COLO829 (cell line): ENCODE measurements at regions not wholly inside any gene's neighbourhood (a gene's known extent, or its start where the extent isn't known, plus 50 kb on each side); places are given as distances from the start of the nearest gene placed in this dataset.
A peak's percentile ranks its signal among the peaks of the same experiment; 100 is the strongest.
"Not testable (repeated sequence)": the region's sequence is repeated elsewhere in the genome, so short reads cannot be mapped to it uniquely, and the experiment has no call there.

Source experiments
- DNase-seq: peaks from one replicate; pipeline ENCODE4 v3.0.0; 2012; ENCODE audit warnings: low spot score

DNA sequence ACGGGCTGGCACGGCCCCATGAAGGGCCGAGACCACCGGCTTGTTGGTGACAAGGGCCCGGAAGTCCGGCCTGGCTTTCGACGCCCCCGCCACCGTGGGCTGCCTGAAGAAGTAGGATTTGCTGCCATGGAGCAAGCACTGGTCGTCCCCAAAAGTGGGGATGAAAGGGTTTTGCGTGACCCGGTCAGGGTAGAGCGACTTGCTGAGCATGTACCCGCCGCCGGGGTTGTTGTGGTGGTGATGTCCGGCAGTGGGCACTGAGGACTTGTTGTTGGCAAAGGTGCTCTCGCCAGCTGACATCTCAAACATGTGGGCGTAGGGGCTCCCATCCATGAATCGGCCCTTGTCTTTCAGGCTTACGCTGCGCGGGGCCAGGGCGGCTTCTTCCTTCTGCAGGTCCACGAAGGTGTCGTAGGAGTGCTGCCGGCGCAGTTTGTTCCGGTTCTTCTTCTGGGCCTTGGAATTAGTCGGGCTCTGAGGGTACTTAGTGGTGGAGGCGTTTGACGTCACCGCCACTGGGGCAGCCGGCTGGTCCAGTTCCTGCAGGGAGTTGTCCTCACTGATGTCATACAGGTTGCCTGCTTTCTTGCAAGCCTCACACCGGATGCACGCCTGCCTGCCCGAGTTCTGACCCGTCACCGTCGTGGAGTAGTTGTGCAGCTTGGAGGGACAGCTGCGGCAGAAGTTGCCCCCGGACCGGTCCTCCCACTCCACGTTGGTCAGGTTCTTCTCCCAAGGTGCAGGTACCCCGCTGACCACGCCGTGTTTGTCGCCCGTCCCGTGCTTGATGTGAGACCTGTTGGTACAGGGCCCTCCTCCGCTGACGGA, 366.6 kb downstream of the EMP1 start:
- DNase-seq, result no peak

DNA sequence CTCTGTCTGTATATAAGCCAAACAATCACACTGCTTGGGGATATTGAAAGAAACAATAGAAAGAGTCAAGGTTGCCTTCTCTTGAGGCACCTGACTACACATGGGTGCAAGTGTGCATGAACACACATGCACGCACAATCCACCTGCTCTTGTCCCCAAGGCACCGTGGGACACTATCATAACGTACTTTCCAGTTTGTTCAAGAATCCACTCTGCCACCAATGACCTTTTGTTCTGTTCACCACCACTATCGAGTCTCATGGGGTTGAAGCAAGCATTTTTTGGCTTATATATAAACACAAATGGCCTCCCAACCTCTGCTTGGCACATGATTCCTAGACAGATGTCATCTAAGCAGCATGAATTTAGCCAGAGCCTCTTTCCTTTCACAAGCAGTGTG, 365.4 kb downstream of the EMP1 start:
- DNase-seq, result no peak

DNA sequence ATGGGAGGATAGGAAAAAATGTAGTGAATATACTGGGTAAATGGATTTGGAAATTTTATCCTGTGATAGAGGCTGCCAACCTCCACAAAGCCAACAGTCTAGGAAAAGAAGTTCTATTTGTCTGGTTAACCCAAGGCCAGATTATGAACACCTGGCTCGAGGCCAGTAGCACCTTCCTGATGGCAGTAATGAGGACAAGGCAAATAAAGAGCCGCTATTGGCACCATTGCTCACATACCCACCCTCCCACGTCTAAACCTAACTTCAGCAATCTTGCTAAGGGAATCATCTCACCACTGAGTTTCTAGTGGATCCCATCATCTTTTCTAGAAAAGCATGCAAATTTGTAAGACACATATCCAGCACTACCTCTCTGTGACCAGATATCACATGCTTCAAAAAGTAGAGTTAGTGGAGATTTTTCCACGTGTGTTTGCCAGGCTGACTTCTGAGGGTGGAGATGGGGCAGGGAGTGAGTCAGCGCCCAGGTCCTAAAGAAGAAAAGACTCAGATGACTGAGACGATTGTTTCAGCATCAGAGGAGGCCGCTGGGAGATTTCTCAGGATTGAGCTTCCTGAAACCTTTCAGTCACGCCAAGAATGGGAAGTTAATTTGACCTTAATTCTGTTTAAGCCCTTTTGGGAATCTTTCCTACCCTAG, 362.9 kb downstream of the EMP1 start:
- peak; percentile 36 for DNase-seq

DNA sequence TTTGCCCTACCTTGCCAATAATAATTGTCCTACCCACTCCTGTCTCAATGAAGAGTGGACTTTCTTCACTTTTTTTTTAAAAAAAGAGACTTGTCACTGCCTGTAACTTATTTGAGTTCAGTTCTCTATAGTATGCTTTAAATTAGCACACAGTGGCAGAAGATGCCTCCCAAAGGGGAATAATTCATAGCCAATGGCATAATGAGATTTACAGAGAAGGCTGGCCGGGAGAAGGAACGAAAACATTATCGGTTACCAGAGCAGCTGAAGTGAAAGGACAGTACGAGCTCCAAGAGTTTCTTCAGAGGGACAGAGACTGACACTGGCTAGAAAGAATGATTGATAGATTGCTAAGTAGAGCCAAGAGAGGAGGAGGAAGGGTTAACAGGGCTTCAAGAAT, 356.3 kb downstream of the EMP1 start:
- no peak for DNase-seq

DNA sequence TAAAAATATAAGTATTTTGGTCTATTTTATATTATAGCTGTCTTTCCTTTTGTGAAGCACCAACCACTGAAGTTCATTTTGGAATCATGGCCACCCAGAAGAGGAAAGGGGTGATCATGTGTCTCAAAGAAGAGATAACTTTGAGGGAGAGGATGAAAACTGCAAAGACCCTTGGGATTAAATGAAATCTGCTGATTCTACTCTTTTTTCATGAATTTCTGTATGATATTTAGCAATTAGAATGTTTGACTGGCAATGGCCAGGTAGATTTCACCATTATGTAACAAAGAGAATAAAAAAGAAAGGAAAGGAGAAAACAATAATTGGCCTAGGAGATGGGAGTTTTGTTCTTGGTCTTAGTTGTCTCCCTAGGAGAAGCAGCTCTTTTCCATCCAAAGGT, 350.8 kb downstream of the EMP1 start:
- no peak for DNase-seq

DNA sequence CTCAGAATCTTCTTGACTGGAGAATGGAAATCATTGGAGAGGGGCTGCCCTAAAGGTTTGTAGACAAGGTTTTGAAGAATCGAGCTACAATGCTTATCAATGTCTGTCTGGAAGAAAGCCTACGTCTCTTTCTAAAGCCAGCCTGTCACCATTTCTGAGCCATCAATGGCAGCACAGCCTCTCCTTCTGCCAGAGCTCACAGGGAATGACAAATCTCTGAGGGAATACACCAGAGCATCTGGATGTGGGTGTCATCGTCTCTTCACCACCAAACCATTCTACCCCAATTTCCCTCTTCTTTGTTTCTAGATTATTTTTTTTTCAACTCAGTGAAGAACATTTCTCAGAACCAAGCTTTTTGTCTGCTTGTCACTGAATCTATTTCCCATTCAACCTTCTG, 349.7 kb downstream of the EMP1 start:
- DNase-seq, result no peak

DNA sequence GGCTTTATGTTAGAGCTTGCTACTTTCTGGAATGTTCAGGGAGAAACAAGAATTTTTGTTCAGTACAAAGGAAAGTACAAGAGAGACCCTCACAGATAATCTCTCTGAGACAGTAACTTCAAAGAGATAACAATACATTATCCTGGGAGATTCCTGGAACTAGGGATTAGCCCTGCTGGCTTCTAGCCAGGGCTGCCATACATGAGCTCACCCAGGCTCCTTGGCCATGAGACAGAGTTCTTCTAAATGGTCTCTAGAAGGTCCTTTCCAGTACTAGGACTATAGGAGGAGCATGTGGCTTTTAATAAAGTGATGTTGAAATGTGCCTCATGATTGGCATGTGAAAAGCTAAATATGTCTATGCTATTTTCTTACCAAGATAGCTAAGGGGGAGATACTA, 342.5 kb downstream of the EMP1 start:
- no peak for DNase-seq

DNA sequence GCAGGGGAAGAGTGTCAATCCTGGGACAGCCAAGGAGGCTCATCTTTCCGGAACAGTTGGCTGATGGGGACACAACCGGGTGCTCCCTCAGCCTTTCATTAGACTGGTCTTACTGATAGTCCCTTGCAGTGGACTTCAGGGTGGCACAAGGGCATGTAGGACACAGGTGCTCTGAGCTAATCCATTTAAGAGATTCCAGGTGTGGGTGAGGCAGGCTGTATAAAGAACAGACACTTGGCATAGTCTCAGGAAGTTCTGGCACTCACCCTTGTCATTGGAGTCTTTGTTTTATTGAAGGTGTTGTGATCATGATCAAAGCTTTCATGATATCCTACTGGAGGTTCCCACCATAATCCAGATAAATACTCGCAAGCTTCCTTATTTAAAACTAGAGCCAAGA, 341.6 kb downstream of the EMP1 start:
- DNase-seq, result no peak

DNA sequence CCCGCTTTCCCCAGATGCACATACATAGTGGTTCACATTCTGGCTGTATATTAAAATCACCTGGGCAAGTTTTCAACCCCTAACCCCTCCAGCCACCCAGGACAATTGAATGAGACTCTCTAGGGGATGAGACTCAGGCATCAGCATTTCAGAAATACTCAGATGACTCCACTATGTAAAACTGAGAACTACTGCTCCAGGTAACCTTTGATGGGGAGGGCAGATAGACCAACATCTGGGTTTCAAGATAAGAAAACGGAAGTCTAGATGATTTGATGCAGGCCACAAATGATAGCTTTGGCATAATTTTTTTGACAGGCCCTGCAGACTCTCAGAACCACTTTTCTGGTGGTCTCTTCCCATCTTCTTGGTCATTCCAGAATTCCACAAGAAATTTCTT, 341.1 kb downstream of the EMP1 start:
- no peak for DNase-seq

DNA sequence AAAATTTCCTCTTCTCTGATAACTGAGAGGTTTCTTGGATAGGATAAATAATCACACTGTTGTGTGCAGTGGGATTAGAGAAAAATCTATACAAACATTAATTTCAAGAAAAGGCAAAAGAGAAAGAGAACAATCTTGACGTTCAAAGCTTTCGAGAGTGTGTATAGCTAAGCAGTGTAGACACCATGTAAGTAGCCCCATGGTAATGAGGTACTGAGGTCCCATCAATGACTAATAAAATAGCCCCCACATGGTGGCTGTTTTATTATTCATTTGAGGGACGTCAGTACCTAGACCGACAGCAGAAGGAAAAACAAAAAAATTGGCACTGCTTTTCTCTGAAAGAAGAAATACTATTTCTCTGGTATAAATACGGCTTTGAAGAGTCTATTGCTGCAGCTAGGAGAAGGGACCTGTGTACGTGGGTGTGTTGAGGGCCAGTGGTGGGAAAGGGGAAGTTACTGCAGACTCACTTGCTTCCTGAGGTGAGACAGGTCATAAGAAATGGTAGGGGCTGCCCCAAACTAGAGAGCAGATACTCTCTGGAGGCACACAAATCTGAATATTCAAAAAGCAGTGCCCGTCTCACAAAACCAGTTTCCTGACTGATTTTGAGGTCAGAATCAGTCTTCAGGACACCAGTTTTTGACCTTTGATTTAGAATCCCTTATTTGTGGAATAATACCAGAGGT, 339.8 kb downstream of the EMP1 start:
- no peak for DNase-seq

DNA sequence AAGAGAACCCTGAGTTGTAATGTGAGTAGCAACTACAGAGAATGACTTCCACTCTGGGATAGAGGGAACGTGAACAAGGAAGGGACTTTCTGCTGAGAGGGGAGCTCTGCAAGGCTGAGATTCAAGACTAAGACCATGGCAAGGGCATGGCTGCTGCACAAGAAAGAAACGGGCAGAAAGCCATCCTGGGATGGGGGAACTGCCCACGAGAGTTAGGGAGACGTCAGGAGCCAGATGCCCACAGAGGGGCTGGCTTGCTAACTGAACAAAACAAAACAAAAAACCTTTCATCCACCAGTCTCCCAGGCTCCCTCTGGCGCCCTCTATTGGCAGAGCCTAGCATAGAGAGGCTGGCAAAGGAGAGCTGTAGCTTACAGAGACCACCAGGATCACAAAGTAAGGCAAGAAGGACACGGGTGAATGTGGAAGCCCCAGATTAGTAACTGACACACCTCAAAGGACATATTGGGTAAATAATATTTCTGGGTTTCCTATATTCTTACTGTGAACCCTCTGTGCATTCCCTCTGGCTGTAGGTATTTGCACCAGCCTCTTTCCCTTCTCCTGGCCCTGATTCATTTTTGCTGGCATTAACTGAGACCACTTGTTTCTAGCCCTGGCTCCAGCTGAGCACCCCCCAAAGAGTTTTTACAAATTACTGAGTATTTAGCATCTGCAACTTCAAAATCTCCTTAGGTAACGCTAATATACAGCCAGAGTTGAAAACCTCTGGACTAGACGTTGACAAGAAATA, 338.3 kb downstream of the EMP1 start:
- DNase-seq, result peak; percentile 32

DNA sequence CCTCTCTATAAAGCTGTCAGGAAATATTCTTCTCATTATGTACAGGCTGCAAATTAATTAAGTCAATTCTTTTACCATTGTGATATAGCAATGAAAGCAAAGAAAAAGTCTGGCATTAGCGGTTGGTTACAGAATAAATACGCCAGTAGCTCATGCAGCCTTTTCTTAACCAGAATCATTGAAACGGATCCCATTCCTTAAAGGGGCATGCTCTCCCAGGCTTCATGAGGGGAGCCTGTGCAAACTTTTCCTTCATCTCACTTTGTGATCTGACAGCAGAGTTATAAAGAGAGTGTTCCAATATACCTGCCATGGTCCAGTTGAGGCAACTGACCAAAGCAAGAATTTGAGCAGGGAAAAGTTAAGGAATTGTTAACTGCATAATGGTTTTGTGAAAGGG, 337.7 kb downstream of the EMP1 start:
- DNase-seq, result no peak

DNA sequence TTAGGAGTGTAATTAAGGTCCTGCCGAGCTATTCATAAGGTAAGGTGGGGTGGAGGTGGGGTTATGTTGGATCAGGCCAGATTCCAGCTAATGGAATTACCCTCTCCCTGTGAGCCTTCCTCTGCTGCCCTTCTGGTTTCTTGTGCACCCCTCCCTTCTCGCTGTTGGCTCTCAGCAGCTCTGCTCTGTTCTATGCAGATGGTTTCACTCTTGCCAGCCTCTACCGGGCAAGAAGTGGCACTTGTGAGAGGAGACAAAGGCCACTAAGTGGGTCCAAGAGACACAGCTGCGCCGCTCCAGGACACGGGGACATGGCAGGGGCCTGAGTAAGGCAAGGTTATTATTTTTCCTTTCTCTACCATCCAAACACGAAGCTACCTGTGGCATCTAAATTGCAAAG, 334.4 kb downstream of the EMP1 start:
- DNase-seq, result no peak

DNA sequence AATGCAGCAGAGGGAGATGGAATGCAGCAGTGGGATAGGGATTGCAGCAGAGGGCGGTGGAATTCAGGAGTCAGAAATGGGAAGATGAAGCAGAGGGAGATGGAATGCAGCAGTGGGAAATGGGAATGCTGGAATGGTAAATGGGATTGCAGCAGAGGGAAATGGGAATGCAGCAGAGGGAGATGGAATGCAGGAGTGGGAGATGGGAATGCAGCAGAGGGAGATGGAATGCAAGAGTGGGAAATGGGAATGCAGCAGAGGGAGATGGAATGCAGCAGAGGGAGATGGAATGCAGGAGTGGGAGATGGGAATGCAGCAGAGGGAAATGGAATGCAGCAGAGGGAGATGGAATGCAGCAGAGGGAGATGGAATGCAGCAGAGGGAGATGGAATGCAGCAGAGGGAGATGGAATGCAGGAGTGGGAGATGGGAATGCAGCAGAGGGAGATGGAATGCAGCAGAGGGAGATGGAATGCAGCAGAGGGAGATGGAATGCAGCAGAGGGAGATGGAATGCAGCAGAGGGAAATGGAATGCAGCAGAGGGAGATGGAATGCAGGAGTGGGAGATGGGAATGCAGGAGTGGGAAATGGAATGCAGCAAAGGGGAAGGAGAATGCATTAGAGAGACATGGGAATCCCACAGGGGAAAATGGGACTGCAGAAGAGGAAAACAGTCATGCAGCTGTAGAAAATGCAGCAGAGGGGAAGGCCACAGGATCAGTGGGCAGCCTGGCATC, 329.8 kb downstream of the EMP1 start:
- DNase-seq, result not testable (repeated sequence)

DNA sequence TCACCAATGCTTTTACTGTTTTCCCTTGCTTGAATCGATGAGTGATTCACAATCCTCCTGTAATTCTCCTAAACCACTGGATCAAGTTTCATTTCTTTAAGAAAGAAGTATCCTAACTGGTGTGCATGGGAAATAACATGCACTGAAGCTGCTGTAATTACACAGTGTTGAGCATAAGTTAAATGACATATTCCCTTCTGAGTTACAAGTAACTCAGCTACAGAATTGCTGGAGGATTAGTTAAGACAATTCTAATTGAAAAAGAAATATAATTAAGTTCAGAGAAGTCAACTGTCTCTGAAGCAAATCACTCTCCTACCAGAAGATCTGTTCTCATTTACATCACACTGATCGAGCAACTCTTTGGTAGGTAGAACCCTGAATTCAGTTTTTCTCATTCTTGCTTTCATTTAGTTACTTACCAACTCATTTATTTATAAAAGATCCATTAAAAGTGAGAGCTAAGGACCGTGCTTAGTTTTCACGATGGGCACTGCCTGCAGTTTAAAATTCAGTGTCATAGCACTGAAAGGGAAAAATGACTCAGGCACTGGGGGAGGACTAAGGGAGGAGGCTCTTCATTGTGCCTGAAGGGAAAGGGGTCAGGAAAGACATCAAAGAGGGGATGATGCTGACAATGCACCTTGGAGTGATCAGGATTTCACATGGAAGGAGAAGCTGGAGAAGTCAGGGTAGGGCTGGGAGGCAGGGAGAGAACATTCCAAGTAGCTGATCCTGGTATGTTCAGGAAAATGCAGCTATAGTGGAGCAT, 327.2 kb downstream of the EMP1 start:
- DNase-seq, result no peak

DNA sequence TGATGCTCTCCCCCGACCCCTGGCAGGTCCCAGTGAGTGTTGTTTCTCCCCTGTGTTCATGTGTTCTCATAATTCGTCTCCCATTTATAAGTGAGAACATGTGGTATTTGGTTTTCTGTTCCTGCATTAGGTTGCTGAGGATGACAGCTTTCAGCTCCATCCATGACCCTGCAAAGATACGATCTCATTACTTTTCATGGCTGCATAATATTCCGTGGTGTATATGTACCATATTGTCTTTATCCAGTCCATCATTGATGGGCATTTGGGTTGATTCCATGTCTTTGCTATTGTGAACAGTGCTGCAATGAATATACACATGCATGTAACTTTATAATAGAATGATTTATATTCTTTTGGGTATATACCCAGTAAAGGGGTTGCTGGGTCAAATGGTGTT, 321.5 kb downstream of the EMP1 start:
- not testable (repeated sequence) for DNase-seq

DNA sequence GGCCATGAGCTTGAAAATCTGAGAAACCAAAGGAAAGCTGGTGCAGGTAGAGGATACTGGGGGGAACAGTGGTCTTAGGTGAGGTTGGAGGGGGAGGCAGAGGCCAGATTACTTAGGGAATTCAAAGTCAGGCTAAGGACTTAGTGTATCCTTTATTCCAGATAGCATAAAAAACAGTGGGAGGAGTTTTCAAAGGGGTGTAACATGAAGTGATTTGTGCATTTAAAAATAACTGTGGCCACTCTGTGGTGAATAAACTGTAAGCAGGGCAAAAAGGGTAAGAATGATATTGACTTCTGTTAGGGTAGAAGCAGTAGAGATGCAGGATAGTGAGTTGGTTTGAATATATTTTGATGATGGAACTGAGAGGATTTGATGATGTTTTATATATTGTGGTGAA, 313.2 kb downstream of the EMP1 start:
- DNase-seq, result no peak

DNA sequence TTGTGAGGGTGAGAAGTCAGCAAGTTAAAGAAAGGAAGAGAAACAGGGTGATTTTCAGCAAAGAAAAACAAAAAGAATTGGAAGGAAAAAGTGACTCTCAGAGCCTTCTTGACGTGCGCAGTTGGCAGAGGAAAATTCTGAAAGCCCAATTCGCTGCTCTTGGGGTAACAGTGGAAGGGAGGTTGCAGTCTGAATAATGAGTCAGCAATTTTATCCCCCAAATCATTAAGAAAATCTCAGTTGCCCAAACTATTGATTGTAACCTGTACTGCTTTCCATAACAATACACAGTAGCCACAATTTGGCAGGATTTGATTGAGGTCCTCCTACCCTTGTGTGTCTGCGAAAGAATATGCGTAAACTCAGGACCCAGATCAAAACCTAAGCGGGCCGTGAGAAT, 309.1 kb downstream of the EMP1 start:
- DNase-seq, result no peak

DNA sequence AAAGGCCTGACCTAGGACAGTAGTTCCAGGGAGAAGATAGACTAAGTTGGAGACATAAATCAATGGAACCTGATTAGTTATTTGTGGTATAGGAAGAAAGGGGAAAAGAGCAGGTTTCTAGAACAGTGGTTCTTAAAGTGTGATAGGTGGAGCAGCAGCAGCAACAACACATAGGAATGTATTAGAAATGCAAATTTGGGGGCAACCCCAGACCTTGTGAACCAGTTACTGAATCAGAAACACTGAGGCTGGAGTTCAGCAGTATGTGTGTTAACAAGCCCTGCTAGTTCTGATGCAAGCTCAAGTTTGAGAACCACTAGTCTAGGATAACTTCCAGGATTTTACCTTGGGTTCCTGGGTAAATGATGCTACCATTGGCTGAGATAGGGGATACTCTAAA, 308.7 kb downstream of the EMP1 start:
- no peak for DNase-seq

DNA sequence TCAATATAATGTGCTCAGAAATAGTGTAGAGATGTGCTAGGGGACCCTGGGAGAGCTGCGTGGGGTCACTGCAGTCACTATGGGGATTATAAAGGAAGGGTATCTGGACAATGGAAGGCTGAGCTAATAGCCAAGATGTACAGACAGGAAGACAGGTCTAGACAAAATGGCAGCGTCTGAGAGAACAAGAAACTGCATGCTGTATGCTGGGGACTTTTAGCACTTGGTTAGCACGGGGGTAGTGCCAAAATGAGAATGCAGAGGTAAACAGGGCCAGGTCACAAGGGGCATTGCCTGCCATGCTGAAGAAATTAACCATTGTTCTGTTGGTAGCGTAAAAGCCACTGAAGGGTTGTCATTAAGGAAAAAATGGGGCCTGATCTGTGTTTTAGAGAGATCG, 308.2 kb downstream of the EMP1 start:
- DNase-seq, result no peak

DNA sequence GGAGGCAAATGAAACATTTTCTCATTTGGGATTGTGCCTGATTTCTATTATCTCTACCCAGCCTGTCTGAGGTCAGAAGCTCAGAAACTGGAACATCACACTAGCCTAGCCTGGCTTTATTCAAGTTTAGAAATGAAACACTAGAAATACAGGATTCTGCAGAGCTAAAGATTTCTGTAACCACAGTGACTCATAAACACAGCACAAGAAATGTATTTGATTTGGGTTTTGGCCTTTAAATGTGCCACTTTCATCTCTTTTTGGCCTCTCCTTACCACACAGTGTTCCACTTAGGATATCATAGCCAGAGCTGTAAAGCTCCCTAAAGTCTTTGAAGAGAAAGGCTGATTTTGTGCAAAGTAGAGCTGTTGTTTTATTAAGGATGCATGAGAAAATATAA, 307.5 kb downstream of the EMP1 start:
- peak; percentile 6 for DNase-seq
